DMS114 treated with DMSO at 0.1 percent for 48 hours (cell line): ENCODE measurements at regions not wholly inside any gene's neighbourhood (a gene's known extent, or its start where the extent isn't known, plus 50 kb on each side); places are given as distances from the start of the nearest gene placed in this dataset.

Experiments used
- DNase-seq: peaks from one replicate; lab custom pipeline; 2025; ENCODE audit not compliant: unreplicated experiment; lab: John Stamatoyannopoulos, UW

- DNase-seq, result no peak
Observed at GRCh38 chrX:20637351-20637750, 370.6 kb upstream of the RPS6KA3 start.

- DNase-seq, result no peak
Observed at GRCh38 chrX:20633451-20633850, 366.7 kb upstream of the RPS6KA3 start.

- no peak for DNase-seq
Observed at GRCh38 chrX:20623448-20623847, 356.7 kb upstream of the RPS6KA3 start.

- DNase-seq, result no peak
Observed at GRCh38 chrX:20620306-20620705, 353.6 kb upstream of the RPS6KA3 start.

- no peak for DNase-seq
Observed at GRCh38 chrX:20609916-20610415, 343.3 kb upstream of the RPS6KA3 start.

- no peak for DNase-seq
Observed at GRCh38 chrX:20606831-20607230, 340.1 kb upstream of the RPS6KA3 start.

- no peak for DNase-seq
Observed at GRCh38 chrX:20596856-20597255, 330.1 kb upstream of the RPS6KA3 start.

- no peak for DNase-seq
Observed at GRCh38 chrX:20595928-20596575, 329.3 kb upstream of the RPS6KA3 start.

GRCh38 chrX:20594985-20595384, 328.3 kb upstream of the RPS6KA3 start:
- DNase-seq, result no peak

GRCh38 chrX:20593836-20594235, 327.1 kb upstream of the RPS6KA3 start:
- no peak for DNase-seq

- DNase-seq, result no peak
Observed at GRCh38 chrX:20593402-20593801, 326.7 kb upstream of the RPS6KA3 start.

GRCh38 chrX:20591246-20591645, 324.5 kb upstream of the RPS6KA3 start:
- no peak for DNase-seq

GRCh38 chrX:20585782-20586181, 319.1 kb upstream of the RPS6KA3 start:
- DNase-seq, result no peak

GRCh38 chrX:20571611-20572010, 304.9 kb upstream of the RPS6KA3 start:
- no peak for DNase-seq

GRCh38 chrX:20567108-20567507, 300.4 kb upstream of the RPS6KA3 start:
- DNase-seq, result no peak

GRCh38 chrX:20547611-20548051, 280.9 kb upstream of the RPS6KA3 start:
- no peak for DNase-seq

- DNase-seq, result no peak
Observed at GRCh38 chrX:20545538-20545937, 278.8 kb upstream of the RPS6KA3 start.

- no peak for DNase-seq
Observed at GRCh38 chrX:20542072-20542471, 275.4 kb upstream of the RPS6KA3 start.

- no peak for DNase-seq
Observed at GRCh38 chrX:20538974-20539373, 272.3 kb upstream of the RPS6KA3 start.

- no peak for DNase-seq
Observed at GRCh38 chrX:20531667-20532066, 265.0 kb upstream of the RPS6KA3 start.

- peak; percentile 50 for DNase-seq
Observed at GRCh38 chrX:20530406-20530921, 263.8 kb upstream of the RPS6KA3 start.

GRCh38 chrX:20529711-20530110, 263.0 kb upstream of the RPS6KA3 start:
- DNase-seq, result peak; percentile 15

- DNase-seq, result peak; percentile 16
Observed at GRCh38 chrX:20529301-20529700, 262.6 kb upstream of the RPS6KA3 start.
